ENCODE measurements at regions not wholly inside any gene's neighbourhood (a gene's known extent, or its start where the extent isn't known, plus 50 kb on each side); places are given as distances from the start of the nearest gene placed in this dataset.

DNA sequence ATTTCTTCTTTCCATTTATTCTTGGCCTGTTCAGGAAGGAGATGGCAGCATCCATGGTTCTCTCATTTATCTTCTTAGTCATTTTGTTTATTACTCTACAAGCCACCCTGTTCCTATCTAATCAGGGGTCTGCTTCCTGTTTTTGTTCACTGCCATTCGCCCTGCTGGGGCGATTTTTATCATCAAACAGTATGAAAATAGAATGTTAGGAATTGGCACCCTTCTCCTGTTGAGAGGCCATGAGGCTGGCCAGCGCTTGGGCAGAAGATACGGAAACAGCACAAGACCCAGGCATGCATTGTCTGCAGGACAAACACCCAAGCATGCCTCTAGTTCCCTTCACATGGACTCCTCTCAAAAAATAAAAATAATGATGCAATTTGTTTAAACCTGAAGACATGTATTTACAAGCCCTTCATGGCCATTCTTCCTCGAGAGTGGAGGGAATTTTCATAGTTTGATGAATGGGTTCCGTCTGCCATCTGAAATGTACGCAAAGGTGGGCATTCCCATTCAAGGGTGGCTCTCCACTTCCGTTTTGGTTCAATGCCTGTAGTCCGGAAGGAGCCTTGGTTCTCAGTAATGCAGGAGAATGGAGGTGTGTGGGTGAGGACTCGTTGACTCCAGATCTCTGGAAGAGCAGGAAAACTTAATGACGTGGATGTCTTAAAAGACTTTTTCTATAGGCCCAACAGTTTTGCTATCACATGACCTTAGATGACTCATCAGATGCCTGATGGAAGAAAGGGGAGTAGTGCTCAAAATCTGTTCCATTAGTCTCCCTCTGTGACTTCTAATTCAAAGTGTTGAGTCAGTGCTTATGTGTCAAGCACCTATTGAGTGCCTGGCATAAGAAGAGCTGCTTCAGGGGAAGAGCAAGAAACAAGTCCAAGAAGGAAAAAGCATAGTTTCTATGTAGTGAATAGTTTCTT is 252.4 kb upstream of the TBX3 start:
- Mint-ChIP-seq H3K36me3 (ENCODE audit: low read depth) (no peaks in the 10 kb centered on the region), H3K4me1 (no peaks in the 10 kb centered on the region), H3K27ac (no peak overlapping the region), H3K9me3 (peaks cover 12% of the 10 kb centered on the region), H3K27me3 (no peaks in the 10 kb centered on the region), H3K4me3 (no peak overlapping the region)
- intact Hi-C loops (cut with micrococcal nuclease): no loop called here
- no peak for DNase-seq

DNA sequence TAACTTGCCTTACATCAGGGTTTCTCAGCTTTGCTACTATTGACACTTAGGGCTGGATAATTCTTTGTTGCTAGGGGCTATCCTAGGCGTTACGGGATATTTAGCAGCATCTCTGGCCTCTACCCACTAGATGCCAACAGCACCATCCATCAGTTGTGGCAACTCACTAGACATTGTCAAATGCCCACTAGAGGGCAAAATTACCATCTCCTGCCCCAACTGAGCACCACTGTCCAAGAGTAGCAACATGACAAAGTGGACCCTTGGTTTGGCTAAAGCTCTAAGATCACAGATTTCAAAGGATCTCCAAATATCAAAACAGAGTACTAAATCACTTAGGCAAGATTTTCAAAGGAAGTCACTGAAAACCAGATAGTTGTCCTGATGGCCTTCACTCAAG is 251.7 kb upstream of the TBX3 start:
- Mint-ChIP-seq H3K27ac (no peak overlapping the region), H3K4me3 (no peak overlapping the region), H3K36me3 (ENCODE audit: low read depth) (no peaks in the 10 kb centered on the region), H3K4me1 (no peaks in the 10 kb centered on the region), H3K9me3 (peaks cover 16% of the 10 kb centered on the region), H3K27me3 (no peaks in the 10 kb centered on the region)
- intact Hi-C loops (cut with micrococcal nuclease): no loop called here
- DNase-seq: no peak

DNA sequence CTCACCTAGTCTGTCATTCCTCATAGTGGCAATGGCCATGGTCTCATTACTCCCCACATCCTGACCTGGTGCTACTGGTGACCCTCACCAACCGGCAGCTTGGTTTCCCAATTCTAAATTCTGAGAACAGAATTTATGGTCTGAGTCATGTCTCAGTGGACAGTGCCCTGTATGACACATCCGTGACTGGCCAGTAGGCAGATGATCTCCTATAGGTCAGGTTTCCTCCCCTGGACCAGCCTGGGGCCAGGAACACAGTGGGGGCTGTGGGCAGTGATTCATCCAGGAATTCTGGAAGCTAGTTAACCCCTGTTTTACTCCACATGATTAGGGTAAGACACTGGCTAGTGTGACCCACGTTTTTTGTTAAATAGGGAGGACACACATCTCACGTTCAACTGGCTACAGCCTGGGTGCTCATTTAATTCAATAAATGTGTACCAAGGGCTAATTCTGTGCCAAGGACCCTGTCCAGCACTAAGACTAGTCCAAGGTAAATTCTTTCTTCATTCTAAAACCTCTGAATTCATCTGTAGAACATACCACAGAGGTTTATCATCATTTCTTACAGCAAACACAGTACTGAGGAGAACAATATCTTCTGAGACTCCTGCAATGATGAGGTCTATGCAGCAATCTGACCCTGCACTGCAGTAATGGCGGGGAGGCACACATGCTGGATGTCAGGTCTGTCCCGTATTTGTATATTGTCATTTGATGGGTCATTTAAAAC is 249.6 kb upstream of the TBX3 start:
- Mint-ChIP-seq H3K27ac (no peak overlapping the region), H3K9me3 (peaks cover 16% of the 10 kb centered on the region), H3K4me3 (no peak overlapping the region), H3K4me1 (no peaks in the 10 kb centered on the region), H3K27me3 (no peaks in the 10 kb centered on the region), H3K36me3 (ENCODE audit: low read depth) (no peaks in the 10 kb centered on the region)
- intact Hi-C loops (cut with micrococcal nuclease): no loop called here
- DNase-seq: no peak

DNA sequence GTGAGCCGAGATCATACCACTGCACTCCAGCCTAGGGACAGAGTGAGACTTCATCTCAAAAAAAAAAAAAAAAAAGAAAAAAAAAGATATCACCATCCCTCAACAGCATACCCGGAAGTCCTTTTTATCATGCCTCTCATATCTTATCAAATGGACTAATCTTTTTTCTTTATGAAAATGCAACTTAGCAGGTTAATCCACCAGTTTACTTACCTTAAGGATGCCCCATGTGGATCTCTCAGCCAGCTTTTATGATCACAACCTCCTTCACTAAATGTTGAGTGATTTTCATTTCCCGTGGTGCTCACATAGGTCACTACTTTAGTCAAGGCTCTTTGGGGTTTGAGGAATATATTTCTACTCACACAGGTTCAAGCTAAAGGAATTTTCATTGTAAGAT is 248.8 kb upstream of the TBX3 start:
- Mint-ChIP-seq H3K4me1 (no peaks in the 10 kb centered on the region), H3K27ac (no peak overlapping the region), H3K27me3 (no peaks in the 10 kb centered on the region), H3K9me3 (peaks cover 16% of the 10 kb centered on the region), H3K36me3 (ENCODE audit: low read depth) (no peaks in the 10 kb centered on the region), H3K4me3 (no peak overlapping the region)
- intact Hi-C loops (cut with micrococcal nuclease): no loop called here
- DNase-seq: no peak

DNA sequence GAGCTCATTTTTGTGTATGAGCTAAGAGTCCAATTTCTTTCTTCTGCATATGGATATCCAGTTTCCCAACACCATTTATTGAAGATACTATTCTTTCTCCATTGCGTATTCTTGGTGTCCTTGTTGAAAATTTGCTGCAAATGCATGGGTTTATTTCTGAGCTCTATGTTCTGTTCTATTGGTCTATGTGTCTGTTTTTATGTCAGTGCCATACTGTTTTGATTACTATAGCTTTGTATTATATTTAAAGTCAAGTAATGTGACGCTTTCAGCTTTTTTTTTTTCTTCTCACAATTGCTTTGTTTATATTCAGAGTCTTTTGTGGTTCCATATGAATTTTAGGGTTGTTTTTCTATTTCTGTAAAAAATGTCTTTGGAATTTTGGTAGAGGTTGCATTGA is 247.1 kb upstream of the TBX3 start:
- no peaks in the 10 kb centered on the region for H3K27me3 Mint-ChIP-seq
- no peak for DNase-seq
- H3K4me1 Mint-ChIP-seq: no peaks in the 10 kb centered on the region
- no peaks in the 10 kb centered on the region for H3K36me3 Mint-ChIP-seq (ENCODE audit: low read depth)
- intact Hi-C loops (cut with micrococcal nuclease): no loop called here
- no peak overlapping the region for H3K4me3 Mint-ChIP-seq
- H3K9me3 Mint-ChIP-seq: peaks cover 5% of the 10 kb centered on the region
- H3K27ac Mint-ChIP-seq: no peak overlapping the region

DNA sequence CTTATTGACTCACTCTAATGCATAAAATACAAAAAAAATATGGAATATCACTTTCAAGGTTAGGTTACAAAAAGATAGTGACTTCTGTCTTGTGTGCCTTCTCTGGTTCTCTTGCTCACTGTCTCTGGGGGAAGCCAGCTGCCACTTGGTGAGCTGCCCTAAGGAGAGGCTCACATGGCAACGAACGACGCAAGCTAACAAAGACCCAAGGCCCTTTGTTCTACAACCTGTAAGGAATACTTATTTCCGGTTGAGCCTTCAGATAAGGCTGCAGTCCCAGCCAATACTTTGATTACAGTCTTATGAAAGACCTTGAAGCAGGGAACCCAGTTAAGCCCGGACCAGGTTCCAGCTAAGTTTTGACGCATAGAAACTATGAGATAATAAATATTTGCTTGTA is 242.4 kb upstream of the TBX3 start:
- no peak for DNase-seq
- Mint-ChIP-seq H3K27ac (no peak overlapping the region), H3K4me3 (no peak overlapping the region), H3K36me3 (ENCODE audit: low read depth) (no peaks in the 10 kb centered on the region), H3K9me3 (peaks cover 3% of the 10 kb centered on the region), H3K27me3 (no peaks in the 10 kb centered on the region), H3K4me1 (no peaks in the 10 kb centered on the region)
- intact Hi-C loops (cut with micrococcal nuclease): no loop called here

DNA sequence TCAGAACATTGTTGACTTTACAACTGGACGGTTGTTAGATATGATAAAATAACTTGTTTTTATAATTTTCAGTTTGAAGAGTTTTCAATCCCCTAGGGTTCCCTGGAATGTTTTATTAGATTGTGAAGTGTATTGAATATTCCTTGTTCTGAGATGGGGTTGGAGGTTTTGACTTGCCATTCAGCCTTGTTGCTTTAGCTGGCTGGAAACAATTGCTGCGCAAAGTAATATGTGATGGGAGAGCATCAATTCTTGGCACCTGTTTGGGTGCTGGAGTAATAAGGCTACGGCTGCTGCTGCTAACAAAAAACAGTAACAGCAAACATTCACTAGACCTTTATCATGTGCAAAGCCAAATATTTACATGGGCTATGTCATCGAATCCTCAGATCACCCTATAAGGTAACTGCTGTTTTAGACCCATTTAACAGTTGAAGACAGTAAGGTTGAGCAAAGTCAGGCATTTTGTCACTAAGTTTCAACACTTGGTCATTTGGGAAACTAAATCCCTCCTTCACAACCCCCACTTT is 241.0 kb upstream of the TBX3 start:
- Mint-ChIP-seq H3K27ac (no peak overlapping the region), H3K4me1 (no peaks in the 10 kb centered on the region), H3K9me3 (no peaks in the 10 kb centered on the region), H3K27me3 (no peaks in the 10 kb centered on the region), H3K36me3 (ENCODE audit: low read depth) (no peaks in the 10 kb centered on the region), H3K4me3 (no peak overlapping the region)
- no peak for DNase-seq
- intact Hi-C loops (cut with micrococcal nuclease): no loop called here

DNA sequence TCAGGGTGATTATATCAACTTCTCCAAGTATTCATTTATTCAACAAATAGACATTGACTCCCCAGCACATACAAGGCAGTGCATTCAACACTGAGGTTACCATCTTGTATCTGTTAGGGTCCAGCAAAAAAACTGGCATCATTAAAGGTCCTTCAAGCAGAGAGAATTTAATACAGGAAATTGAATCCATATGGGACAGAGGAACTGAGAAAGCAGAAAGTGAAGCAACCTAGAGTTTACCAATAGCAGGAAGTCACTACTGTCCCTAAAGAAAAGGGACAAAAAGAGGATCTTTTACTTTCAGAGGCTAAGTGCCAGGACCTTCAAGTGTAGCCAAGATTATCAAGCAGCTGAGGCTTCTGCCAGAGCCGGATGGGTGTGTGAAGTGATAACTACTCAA is 237.8 kb upstream of the TBX3 start:
- Mint-ChIP-seq H3K36me3 (ENCODE audit: low read depth) (no peaks in the 10 kb centered on the region), H3K9me3 (no peaks in the 10 kb centered on the region), H3K27ac (no peak overlapping the region), H3K27me3 (no peaks in the 10 kb centered on the region), H3K4me1 (no peaks in the 10 kb centered on the region), H3K4me3 (no peak overlapping the region)
- intact Hi-C loops (cut with micrococcal nuclease): no loop called here
- DNase-seq: no peak

DNA sequence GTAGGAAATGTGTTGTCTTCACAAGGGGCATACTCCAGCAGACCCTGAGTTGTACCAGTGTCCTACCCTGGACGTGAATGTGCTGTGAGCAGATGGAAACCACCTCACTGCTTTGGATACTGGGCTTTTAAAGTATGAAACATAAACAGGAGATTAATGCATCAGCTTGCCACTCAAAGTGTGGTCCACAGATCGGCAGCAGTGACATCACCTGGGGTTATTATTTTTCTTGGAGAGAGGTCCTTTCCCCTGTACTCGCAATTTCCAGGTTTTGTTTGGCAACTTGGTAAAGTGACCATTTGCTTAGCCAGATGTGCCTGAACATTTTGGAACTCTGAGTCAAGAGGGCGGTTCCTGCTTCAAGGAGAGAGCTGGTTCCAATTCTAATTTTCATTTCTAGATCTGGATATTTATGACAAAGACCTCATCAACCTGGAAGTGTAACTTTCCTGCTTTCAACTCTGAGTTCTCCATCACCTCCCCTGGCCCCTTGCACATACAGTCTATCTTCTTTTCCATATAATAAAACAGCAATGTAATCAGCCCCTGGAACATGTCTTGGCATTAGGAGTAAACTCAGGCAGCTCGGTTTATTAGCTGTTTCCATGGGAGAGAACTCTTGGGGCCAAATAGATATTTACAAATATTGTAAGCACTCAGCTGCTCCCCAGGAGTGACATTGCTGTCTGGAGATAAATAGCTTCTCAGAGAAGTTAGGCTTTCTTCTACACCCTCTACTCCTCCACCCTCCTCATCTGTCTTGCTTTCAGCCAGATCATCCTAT is 237.0 kb upstream of the TBX3 start:
- Mint-ChIP-seq H3K9me3 (no peaks in the 10 kb centered on the region), H3K27me3 (no peaks in the 10 kb centered on the region), H3K27ac (no peak overlapping the region), H3K4me3 (no peak overlapping the region), H3K4me1 (no peaks in the 10 kb centered on the region), H3K36me3 (ENCODE audit: low read depth) (no peaks in the 10 kb centered on the region)
- DNase-seq: no peak
- intact Hi-C loops (cut with micrococcal nuclease): no loop called here

DNA sequence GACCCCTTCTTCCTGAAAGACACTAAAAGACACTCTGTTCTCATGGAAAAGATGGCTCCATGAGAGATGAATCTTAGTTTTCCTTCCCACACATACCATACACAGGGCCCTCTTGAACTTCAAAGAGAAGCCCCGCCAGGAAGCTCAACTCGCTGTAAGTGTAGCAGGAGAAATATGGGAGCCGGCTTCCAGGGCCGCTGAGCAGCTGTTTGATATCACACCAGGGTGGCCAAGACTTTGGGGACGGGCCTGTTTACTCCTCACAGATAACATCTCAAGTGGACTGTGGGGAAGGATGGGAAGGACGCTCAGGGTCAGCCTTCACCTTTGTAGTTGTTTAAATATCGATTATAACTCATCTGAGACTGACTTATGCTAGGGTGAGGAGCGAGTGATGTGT is 235.5 kb upstream of the TBX3 start:
- Mint-ChIP-seq H3K4me3 (no peak overlapping the region), H3K4me1 (no peaks in the 10 kb centered on the region), H3K27ac (no peak overlapping the region), H3K36me3 (ENCODE audit: low read depth) (no peaks in the 10 kb centered on the region), H3K27me3 (no peaks in the 10 kb centered on the region), H3K9me3 (no peaks in the 10 kb centered on the region)
- intact Hi-C loops (cut with micrococcal nuclease): no loop called here
- DNase-seq: no peak

DNA sequence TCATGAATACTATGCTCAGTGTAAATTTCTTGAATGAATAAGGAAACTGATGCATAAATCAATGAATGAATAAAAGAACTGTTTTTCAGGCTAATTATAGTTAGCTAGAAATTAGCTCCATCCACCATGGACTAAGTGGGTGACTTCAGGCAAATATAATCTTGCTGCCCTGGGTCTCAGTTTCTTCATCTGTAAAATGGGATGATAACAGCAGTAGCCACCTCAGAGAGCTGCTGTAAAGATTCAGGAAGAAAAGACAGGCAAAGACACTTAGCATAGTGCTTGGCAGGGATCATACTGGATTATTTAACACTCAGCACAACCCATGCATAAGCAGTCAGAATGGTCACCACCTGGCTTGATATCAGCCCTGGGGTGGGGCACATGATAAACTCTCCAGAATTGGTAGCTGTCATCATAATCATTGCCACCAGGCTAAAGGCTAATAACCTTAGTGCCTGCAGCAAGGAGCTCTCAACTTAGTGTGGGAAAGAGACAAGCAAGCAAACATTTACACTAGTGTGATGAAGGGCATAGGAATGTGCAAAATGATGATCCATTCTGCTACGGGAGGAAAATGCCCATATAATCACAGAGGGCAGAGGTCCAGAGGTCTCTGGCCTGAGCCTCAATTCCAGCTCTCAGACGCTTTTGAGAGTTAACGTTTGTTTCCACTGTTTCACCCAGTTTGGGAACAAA is 234.7 kb upstream of the TBX3 start:
- Mint-ChIP-seq H3K4me3 (no peak overlapping the region), H3K36me3 (ENCODE audit: low read depth) (no peaks in the 10 kb centered on the region), H3K27me3 (no peaks in the 10 kb centered on the region), H3K27ac (no peak overlapping the region), H3K4me1 (no peaks in the 10 kb centered on the region), H3K9me3 (no peaks in the 10 kb centered on the region)
- no peak for DNase-seq
- intact Hi-C loops (cut with micrococcal nuclease): no loop called here

DNA sequence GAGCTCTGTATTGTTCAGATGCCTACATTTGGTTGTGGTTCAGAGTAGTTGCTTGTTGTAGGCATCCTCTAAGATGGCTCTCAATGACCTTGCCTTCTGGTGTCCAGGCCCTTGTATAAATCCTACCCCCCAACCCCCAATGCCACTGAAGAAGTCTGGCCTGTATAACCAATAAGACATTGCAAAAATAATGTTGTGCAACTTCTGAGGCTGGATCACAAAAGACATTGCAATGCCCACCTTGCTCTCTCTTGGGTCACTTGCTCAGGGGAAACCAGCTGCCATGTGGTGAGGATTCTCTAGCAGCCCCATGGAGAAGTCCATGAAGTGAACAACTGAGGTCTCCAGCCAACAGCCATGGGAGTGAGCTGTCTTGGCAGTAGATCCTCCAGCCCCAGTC is 234.0 kb upstream of the TBX3 start:
- H3K27me3 Mint-ChIP-seq: no peaks in the 10 kb centered on the region
- H3K36me3 Mint-ChIP-seq (ENCODE audit: low read depth): no peaks in the 10 kb centered on the region
- no peaks in the 10 kb centered on the region for H3K4me1 Mint-ChIP-seq
- no peak overlapping the region for H3K4me3 Mint-ChIP-seq
- no peak for DNase-seq
- intact Hi-C loops (cut with micrococcal nuclease): no loop called here
- H3K9me3 Mint-ChIP-seq: peaks cover 2% of the 10 kb centered on the region
- H3K27ac Mint-ChIP-seq: no peak overlapping the region

DNA sequence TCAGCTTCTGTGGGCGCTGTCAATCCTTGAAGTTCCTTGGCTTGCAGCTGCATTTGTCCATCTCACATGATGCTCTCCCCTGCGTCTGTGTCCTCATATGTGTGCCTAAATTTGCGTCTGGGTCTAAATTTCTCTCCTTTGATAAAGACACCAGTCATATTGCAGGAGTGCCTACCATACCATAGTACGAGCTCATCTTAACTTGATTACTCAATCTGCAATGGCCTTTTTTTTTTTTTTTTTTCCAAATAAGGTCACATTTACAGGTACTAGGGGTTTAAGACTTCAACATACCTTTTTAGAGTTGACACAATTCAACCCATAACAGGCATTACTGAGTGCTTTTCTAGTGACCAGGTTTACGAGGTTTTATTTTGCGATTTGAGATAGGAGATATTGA is 233.3 kb upstream of the TBX3 start:
- H3K27me3 Mint-ChIP-seq: no peaks in the 10 kb centered on the region
- H3K4me1 Mint-ChIP-seq: no peaks in the 10 kb centered on the region
- no peak overlapping the region for H3K27ac Mint-ChIP-seq
- peaks cover 6% of the 10 kb centered on the region for H3K9me3 Mint-ChIP-seq
- DNase-seq: no peak
- intact Hi-C loops (cut with micrococcal nuclease): no loop called here
- no peak overlapping the region for H3K4me3 Mint-ChIP-seq
- no peaks in the 10 kb centered on the region for H3K36me3 Mint-ChIP-seq (ENCODE audit: low read depth)

Data from activated CD4-positive, alpha-beta T cell treated with anti-CD3 and anti-CD28 coated beads, Interleukin-2, amount 10 ng/mL, durations not matched to agents 24 days and 14 days (primary cell).